ENCODE measurements at regions not wholly inside any gene's neighbourhood (a gene's known extent, or its start where the extent isn't known, plus 50 kb on each side); places are given as distances from the start of the nearest gene placed in this dataset.

DNA sequence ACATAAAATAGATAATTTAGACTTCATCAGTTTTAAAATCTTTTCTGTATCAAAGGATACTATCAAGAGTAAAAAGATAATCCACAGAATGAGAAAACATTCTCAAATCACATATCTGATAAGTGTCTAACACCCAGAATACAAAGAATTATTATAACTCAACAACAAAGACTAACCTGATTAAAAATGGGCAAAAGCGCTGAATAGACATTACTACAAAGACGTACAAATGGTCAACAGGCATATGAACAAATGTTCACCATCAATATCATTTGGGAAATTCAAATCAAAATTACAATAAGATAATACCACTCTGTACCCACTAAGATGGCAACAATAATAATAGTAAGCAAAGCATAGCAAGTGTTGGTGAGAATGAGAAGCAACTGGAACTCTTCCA lies 503.8 kb downstream of the CDH26 start:
- TF ChIP-seq, protein P1, sequence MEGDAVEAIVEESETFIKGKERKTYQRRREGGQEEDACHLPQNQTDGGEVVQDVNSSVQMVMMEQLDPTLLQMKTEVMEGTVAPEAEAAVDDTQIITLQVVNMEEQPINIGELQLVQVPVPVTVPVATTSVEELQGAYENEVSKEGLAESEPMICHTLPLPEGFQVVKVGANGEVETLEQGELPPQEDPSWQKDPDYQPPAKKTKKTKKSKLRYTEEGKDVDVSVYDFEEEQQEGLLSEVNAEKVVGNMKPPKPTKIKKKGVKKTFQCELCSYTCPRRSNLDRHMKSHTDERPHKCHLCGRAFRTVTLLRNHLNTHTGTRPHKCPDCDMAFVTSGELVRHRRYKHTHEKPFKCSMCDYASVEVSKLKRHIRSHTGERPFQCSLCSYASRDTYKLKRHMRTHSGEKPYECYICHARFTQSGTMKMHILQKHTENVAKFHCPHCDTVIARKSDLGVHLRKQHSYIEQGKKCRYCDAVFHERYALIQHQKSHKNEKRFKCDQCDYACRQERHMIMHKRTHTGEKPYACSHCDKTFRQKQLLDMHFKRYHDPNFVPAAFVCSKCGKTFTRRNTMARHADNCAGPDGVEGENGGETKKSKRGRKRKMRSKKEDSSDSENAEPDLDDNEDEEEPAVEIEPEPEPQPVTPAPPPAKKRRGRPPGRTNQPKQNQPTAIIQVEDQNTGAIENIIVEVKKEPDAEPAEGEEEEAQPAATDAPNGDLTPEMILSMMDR (IDR thresholded peaks at IDR 0.05): no peak
- no peak for TF ChIP-seq POLR2A (IDR thresholded peaks at IDR 0.05)

Measured in lower leg skin (tissue), 3 donors.